A673 (cell line): ENCODE measurements at regions not wholly inside any gene's neighbourhood (a gene's known extent, or its start where the extent isn't known, plus 50 kb on each side); places are given as distances from the start of the nearest gene placed in this dataset.

ENCODE experiments used
- BruUV-seq: library from RNA; stranded (reverse); fragments of 400-500 nt; replicated peaks from 2 replicates; lab custom pipeline; 2021; lab: Mats Ljungman, UMichigan
- CTCF ChIA-PET: fragments of 300-600 bp; sonication (Branson Sonifier 250); formaldehyde crosslinking; loops from one replicate; lab custom pipeline; 2022; ENCODE audit warnings: antibody characterized with exemption; lab: Charles Lee
- POLR2A ChIA-PET: fragments of 300-600 bp; sonication (Branson Sonifier 250); formaldehyde crosslinking; loops from one replicate; lab custom pipeline; 2022; ENCODE audit warnings: antibody characterized with exemption; ENCODE audit not compliant: low non-redundant PET; lab: Charles Lee
- DNase-seq: peaks from one replicate; pipeline ENCODE4 v3.0.0-alpha.2; 2015; ENCODE audit warnings: low spot score
- H3K27ac ChIP-seq: fragments of 200-600 bp; sonication (generic); 2 replicates; pipeline ENCODE4 v1.5.1; 2016; ENCODE audit warnings: mixed run types, low read depth, mild to moderate bottlenecking, mixed read lengths, antibody characterized with exemption, low read length; ENCODE audit not compliant: poor library complexity, severe bottlenecking
- H3K27me3 ChIP-seq: fragments of 200-600 bp; sonication (generic); replicated peaks from 2 replicates; pipeline ENCODE4 v1.6.1; 2017; ENCODE audit warnings: mixed run types, low read depth, mild to moderate bottlenecking, mixed read lengths, antibody characterized with exemption, low read length; ENCODE audit not compliant: insufficient read depth, poor library complexity
- H3K36me3 ChIP-seq: fragments of 200-600 bp; sonication (generic); 2 replicates; pipeline ENCODE4 v1.6.1; 2016; ENCODE audit warnings: mixed run types, mild to moderate bottlenecking, mixed read lengths, antibody characterized with exemption, low read length; ENCODE audit not compliant: insufficient read depth, poor library complexity, severe bottlenecking
- H3K4me1 ChIP-seq: fragments of 200-600 bp; sonication (generic); 2 replicates; pipeline ENCODE4 v1.6.1; 2017; ENCODE audit warnings: mixed run types, mild to moderate bottlenecking, mixed read lengths, antibody characterized with exemption, low read length; ENCODE audit not compliant: insufficient read depth, poor library complexity, severe bottlenecking
- H3K4me3 ChIP-seq: fragments of 200-600 bp; sonication (generic); 2 replicates; pipeline ENCODE4 v1.5.1; 2016; ENCODE audit warnings: low read depth, mixed run types, mild to moderate bottlenecking, mixed read lengths, low read length; ENCODE audit not compliant: poor library complexity, severe bottlenecking
- H3K9me3 ChIP-seq: fragments of 200-600 bp; sonication (generic); 2 replicates; pipeline ENCODE4 v1.6.1; 2016; ENCODE audit warnings: mixed run types, low read depth, mild to moderate bottlenecking, mixed read lengths, antibody characterized with exemption, low read length; ENCODE audit not compliant: poor library complexity, severe bottlenecking
- CTCF ChIP-seq: fragments of 300-800, 200-600 bp; sonication (generic); conservative IDR thresholded peaks from 2 replicates; pipeline ENCODE4 v1.5.1; 2017; ENCODE audit warnings: low read depth, mild to moderate bottlenecking, antibody characterized with exemption, low read length, moderate library complexity, mixed read lengths
- EZH2 ChIP-seq: fragments of 200-600 bp; sonication (generic); IDR thresholded peaks from 2 replicates; pipeline ENCODE4 v1.6.1; 2017; ENCODE audit warnings: borderline replicate concordance, low read depth, mild to moderate bottlenecking, mixed read lengths, antibody characterized with exemption, low read length; ENCODE audit not compliant: poor library complexity, severe bottlenecking
- intact Hi-C: fragments of 100-400 bp; cut with micrococcal nuclease; formaldehyde crosslinking; loops from one replicate; pipeline ENCODE4 v1.10.0; 2022; ENCODE audit not compliant: unreplicated experiment

GRCh38 chr21:24093032-24093431, 1514.2 kb downstream of the MRPL39 start:
- peaks cover 12% of the 10 kb centered on the region for H3K9me3 ChIP-seq
- H3K36me3 ChIP-seq: no peaks in the 10 kb centered on the region
- no peak for DNase-seq
- no peak overlapping the region for H3K27ac ChIP-seq
- H3K4me1 ChIP-seq: no peaks in the 10 kb centered on the region
- ChIA-PET CTCF (no interaction called here), POLR2A (no interaction called here)
- BruUV-seq: no TSS peak
- H3K4me3 ChIP-seq: no peak overlapping the region
- intact Hi-C loops: no loop called here
- H3K27me3 ChIP-seq: no peaks in the 10 kb centered on the region
- TF ChIP-seq CTCF: no peak
- no peak for TF ChIP-seq EZH2

GRCh38 chr21:24076179-24076578, 1531.1 kb downstream of the MRPL39 start:
- BruUV-seq: no TSS peak
- H3K4me3 ChIP-seq: no peak overlapping the region
- intact Hi-C loops: no loop called here
- DNase-seq: no peak
- no peak for TF ChIP-seq EZH2
- no peak for TF ChIP-seq CTCF
- no peak overlapping the region for H3K27ac ChIP-seq
- no peaks in the 10 kb centered on the region for H3K4me1 ChIP-seq
- no peaks in the 10 kb centered on the region for H3K36me3 ChIP-seq
- peaks cover 16% of the 10 kb centered on the region for H3K9me3 ChIP-seq
- POLR2A ChIA-PET: no interaction called here
- no peaks in the 10 kb centered on the region for H3K27me3 ChIP-seq
- CTCF ChIA-PET: no interaction called here

GRCh38 chr21:24055696-24056095, 1551.6 kb downstream of the MRPL39 start:
- DNase-seq: no peak
- peaks cover 13% of the 10 kb centered on the region for H3K9me3 ChIP-seq
- H3K4me3 ChIP-seq: no peak overlapping the region
- intact Hi-C loops: no loop called here
- CTCF ChIA-PET: no interaction called here
- POLR2A ChIA-PET: no interaction called here
- H3K4me1 ChIP-seq: no peaks in the 10 kb centered on the region
- BruUV-seq: no TSS peak
- H3K27ac ChIP-seq: no peak overlapping the region
- TF ChIP-seq CTCF (no peak), EZH2 (no peak)
- no peaks in the 10 kb centered on the region for H3K36me3 ChIP-seq
- no peaks in the 10 kb centered on the region for H3K27me3 ChIP-seq
